WTC11 (cell line): ENCODE measurements at regions not wholly inside any gene's neighbourhood (a gene's known extent, or its start where the extent isn't known, plus 50 kb on each side); places are given as distances from the start of the nearest gene placed in this dataset.

Experiments used
- ATAC-seq: fragments of 200-7000 bp; cut with Tn5 transposase; 2 replicates; pipeline ENCODE4 v1.10.0; 2021; ENCODE audit warnings: mild to moderate bottlenecking, moderate library complexity
- CTCF ChIA-PET: fragments of 300-600 bp; sonication (Branson Sonifier 250); formaldehyde crosslinking; loops from one replicate; lab custom pipeline; 2021; ENCODE audit warnings: antibody characterized with exemption; lab: Charles Lee
- POLR2A ChIA-PET: fragments of 350-600 bp; sonication (Branson Sonifier 250); formaldehyde crosslinking; loops from one replicate; lab custom pipeline; 2021; ENCODE audit warnings: antibody characterized with exemption; lab: Charles Lee
- DNase-seq: peaks from one replicate; pipeline ENCODE4 v3.0.0; 2021; ENCODE audit warnings: low spot score
- H3K27ac Mint-ChIP-seq: 2 replicates; pipeline ENCODE4 v1.8.0; 2021; ENCODE audit warnings: mixed read lengths
- H3K27me3 Mint-ChIP-seq: 2 replicates; pipeline ENCODE4 v1.8.0; 2021; ENCODE audit warnings: low read depth, mild to moderate bottlenecking, moderate library complexity, mixed read lengths
- H3K36me3 Mint-ChIP-seq: 2 replicates; pipeline ENCODE4 v1.8.0; 2021; ENCODE audit warnings: mixed read lengths
- H3K4me1 Mint-ChIP-seq: 2 replicates; pipeline ENCODE4 v1.8.0; 2022; ENCODE audit warnings: mixed read lengths
- H3K4me3 Mint-ChIP-seq: 2 replicates; pipeline ENCODE4 v1.8.0; 2021; ENCODE audit warnings: mild to moderate bottlenecking, moderate library complexity, mixed read lengths
- H3K9me3 Mint-ChIP-seq: 2 replicates; pipeline ENCODE4 v1.8.0; 2021; ENCODE audit warnings: mixed read lengths
- AR ChIP-seq: fragments of 250-450 bp; sonication (Bioruptor Pico); IDR thresholded peaks from 2 replicates; pipeline ENCODE4 v1.9.0; 2021; ENCODE audit warnings: mild to moderate bottlenecking
- CBFB ChIP-seq: sonication (generic); formaldehyde crosslinking; IDR thresholded peaks from 2 replicates; pipeline ENCODE4 v1.8.1; 2022; ENCODE audit warnings: mild to moderate bottlenecking, low read depth, missing genetic modification reagents
- EMX1 ChIP-seq: fragments of 250-450 bp; sonication (Bioruptor Pico); IDR thresholded peaks from 2 replicates; pipeline ENCODE4 v1.8.0; 2021; ENCODE audit warnings: mild to moderate bottlenecking
- ESRRA ChIP-seq: sonication (generic); formaldehyde crosslinking; IDR thresholded peaks from 2 replicates; pipeline ENCODE4 v1.8.1; 2022; ENCODE audit warnings: mild to moderate bottlenecking, missing genetic modification reagents, borderline replicate concordance
- FOXP4 ChIP-seq: sonication (generic); formaldehyde crosslinking; IDR thresholded peaks from 2 replicates; pipeline ENCODE4 v1.8.0; 2022; ENCODE audit warnings: mild to moderate bottlenecking, missing genetic modification reagents
- HMGA2 ChIP-seq: fragments of 250-450 bp; sonication (Bioruptor Pico); IDR thresholded peaks from 2 replicates; pipeline ENCODE4 v1.4.0; 2021; ENCODE audit warnings: mild to moderate bottlenecking, moderate library complexity
- MYBL2 ChIP-seq: sonication (generic); formaldehyde crosslinking; IDR thresholded peaks from 2 replicates; pipeline ENCODE4 v1.8.1; 2023; ENCODE audit warnings: mild to moderate bottlenecking, moderate library complexity, missing genetic modification reagents
- NR3C1 ChIP-seq: sonication (generic); formaldehyde crosslinking; conservative IDR thresholded peaks from 2 replicates; pipeline ENCODE4 v1.8.1; 2023; ENCODE audit warnings: low read depth, mild to moderate bottlenecking, missing genetic modification reagents
- RORB ChIP-seq: fragments of 250-450 bp; sonication (Bioruptor Pico); IDR thresholded peaks from 2 replicates; pipeline ENCODE4 v1.9.0; 2021; ENCODE audit warnings: mild to moderate bottlenecking
- SMAD3 ChIP-seq: sonication (generic); formaldehyde crosslinking; IDR thresholded peaks from 2 replicates; pipeline ENCODE4 v1.8.0; 2022; ENCODE audit warnings: missing genetic modification reagents, mild to moderate bottlenecking, borderline replicate concordance
- SP1 ChIP-seq: sonication (generic); formaldehyde crosslinking; conservative IDR thresholded peaks from 2 replicates; pipeline ENCODE4 v1.8.1; 2022; ENCODE audit warnings: missing genetic modification reagents
- TEAD4 ChIP-seq: sonication (generic); formaldehyde crosslinking; IDR thresholded peaks from 2 replicates; pipeline ENCODE4 v1.8.0; 2022; ENCODE audit warnings: mild to moderate bottlenecking, missing genetic modification reagents
- TP53 ChIP-seq: sonication (generic); formaldehyde crosslinking; IDR thresholded peaks from 2 replicates; pipeline ENCODE4 v1.8.1; 2023; ENCODE audit warnings: mild to moderate bottlenecking, missing genetic modification reagents
- ZNF219 ChIP-seq: sonication (generic); formaldehyde crosslinking; IDR thresholded peaks from 2 replicates; pipeline ENCODE4 v1.8.0; 2023; ENCODE audit warnings: missing genetic modification reagents, mild to moderate bottlenecking, borderline replicate concordance
- ZNF423 ChIP-seq: fragments of 250-450 bp; sonication (Bioruptor Pico); IDR thresholded peaks from 2 replicates; pipeline ENCODE4 v2.1.2; 2022; ENCODE audit warnings: mild to moderate bottlenecking, moderate library complexity
- ZNF512 ChIP-seq: sonication (generic); formaldehyde crosslinking; IDR thresholded peaks from 2 replicates; pipeline ENCODE4 v1.8.1; 2022; ENCODE audit warnings: missing genetic modification reagents, borderline replicate concordance
- ZNF671 ChIP-seq: fragments of 250-450 bp; sonication (Bioruptor Pico); IDR thresholded peaks from 2 replicates; pipeline ENCODE4 v1.8.0; 2021; ENCODE audit warnings: mild to moderate bottlenecking
- TF ChIP-seq, protein P1 (sequence below): sonication (generic); formaldehyde crosslinking; IDR thresholded peaks from 2 replicates; pipeline ENCODE4 v1.8.1; 2022; ENCODE audit warnings: low read depth, mild to moderate bottlenecking, moderate library complexity, missing genetic modification reagents, borderline replicate concordance
- TF ChIP-seq, protein P2 (sequence below): sonication (generic); formaldehyde crosslinking; IDR thresholded peaks from 2 replicates; pipeline ENCODE4 v1.8.1; 2023; ENCODE audit warnings: mild to moderate bottlenecking, missing genetic modification reagents
- TF ChIP-seq, protein P3 (sequence below): sonication (generic); formaldehyde crosslinking; conservative IDR thresholded peaks from 2 replicates; pipeline ENCODE4 v1.8.1; 2023; ENCODE audit warnings: mild to moderate bottlenecking, low read depth, missing genetic modification reagents, moderate library complexity
- TF ChIP-seq, protein P4 (sequence below): sonication (generic); formaldehyde crosslinking; IDR thresholded peaks from 2 replicates; pipeline ENCODE4 v1.8.0; 2023; ENCODE audit warnings: mild to moderate bottlenecking, missing genetic modification reagents
- TF ChIP-seq, protein P5 (sequence below): fragments of 250-450 bp; sonication (Bioruptor Pico); IDR thresholded peaks from 2 replicates; pipeline ENCODE4 v1.9.0; 2021; ENCODE audit warnings: mild to moderate bottlenecking

DNA sequence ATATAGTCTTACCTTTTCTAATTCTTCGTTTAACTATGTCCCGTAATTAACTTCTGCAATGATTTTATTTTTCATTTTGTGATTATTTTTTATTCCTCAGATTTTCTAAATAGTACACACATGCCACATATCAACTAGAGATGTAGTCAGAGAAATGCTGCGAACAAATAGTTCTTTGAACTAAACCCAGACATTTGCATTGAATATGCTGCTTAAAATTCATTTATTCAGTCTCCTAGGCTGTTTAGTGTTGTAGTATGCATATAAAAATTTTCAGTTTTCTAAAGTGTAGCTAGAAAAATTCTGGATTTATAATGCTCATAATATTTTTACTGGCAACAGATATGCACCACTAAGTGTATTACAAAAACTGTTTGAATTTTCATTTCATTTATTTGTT lies 68.9 kb upstream of the SLC38A11 start:
- H3K4me3 Mint-ChIP-seq: no peak overlapping the region
- H3K27ac Mint-ChIP-seq: no peak overlapping the region
- TF ChIP-seq, protein P1, sequence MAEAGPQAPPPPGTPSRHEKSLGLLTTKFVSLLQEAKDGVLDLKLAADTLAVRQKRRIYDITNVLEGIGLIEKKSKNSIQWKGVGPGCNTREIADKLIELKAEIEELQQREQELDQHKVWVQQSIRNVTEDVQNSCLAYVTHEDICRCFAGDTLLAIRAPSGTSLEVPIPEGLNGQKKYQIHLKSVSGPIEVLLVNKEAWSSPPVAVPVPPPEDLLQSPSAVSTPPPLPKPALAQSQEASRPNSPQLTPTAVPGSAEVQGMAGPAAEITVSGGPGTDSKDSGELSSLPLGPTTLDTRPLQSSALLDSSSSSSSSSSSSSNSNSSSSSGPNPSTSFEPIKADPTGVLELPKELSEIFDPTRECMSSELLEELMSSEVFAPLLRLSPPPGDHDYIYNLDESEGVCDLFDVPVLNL: no peak
- TF ChIP-seq SP1 (CRISPR knock-in tag): no peak
- TF ChIP-seq ESRRA (CRISPR knock-in tag): no peak
- TF ChIP-seq ZNF671 (CRISPR knock-in tag): no peak
- no peak for TF ChIP-seq EMX1 (CRISPR knock-in tag)
- TF ChIP-seq, protein P2, sequence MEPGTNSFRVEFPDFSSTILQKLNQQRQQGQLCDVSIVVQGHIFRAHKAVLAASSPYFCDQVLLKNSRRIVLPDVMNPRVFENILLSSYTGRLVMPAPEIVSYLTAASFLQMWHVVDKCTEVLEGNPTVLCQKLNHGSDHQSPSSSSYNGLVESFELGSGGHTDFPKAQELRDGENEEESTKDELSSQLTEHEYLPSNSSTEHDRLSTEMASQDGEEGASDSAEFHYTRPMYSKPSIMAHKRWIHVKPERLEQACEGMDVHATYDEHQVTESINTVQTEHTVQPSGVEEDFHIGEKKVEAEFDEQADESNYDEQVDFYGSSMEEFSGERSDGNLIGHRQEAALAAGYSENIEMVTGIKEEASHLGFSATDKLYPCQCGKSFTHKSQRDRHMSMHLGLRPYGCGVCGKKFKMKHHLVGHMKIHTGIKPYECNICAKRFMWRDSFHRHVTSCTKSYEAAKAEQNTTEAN: no peak
- TF ChIP-seq TEAD4: no peak
- no peak for TF ChIP-seq NR3C1 (CRISPR knock-in tag)
- no peak for TF ChIP-seq CBFB (CRISPR knock-in tag)
- peaks cover 3% of the 10 kb centered on the region; the same call in 1 of the 2 replicates for H3K36me3 Mint-ChIP-seq
- POLR2A ChIA-PET: no interaction called here
- CTCF ChIA-PET: no interaction called here
- no peaks in the 10 kb centered on the region for H3K4me1 Mint-ChIP-seq
- H3K27me3 Mint-ChIP-seq: no peaks in the 10 kb centered on the region
- DNase-seq (no peak), ATAC-seq (no peak)
- peaks cover 11% of the 10 kb centered on the region for H3K9me3 Mint-ChIP-seq

DNA sequence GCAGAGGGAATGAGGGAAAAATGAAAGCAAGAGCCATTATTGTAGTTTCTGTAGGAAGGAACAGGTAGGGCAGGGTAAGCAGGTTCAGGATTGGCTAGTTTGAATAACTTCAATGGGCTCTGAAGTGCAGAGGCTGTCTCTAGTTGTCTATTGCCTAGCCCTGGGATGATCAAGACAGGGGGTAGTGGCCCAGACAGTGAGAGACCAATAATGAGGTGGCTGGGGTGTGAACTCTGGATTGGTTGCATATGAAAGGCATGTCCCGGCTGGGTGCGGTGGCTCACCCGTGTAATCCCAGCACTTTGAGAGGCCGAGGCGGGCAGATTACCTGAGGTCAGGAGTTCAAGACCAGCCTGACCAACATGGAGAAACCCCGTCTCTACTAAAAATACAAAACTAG lies 67.5 kb upstream of the SLC38A11 start:
- CTCF ChIA-PET: no interaction called here
- ATAC-seq: peak; percentile 53
- Mint-ChIP-seq H3K27ac (no peak overlapping the region), H3K4me3 (no peak overlapping the region), H3K36me3 (peaks cover 3% of the 10 kb centered on the region; the same call in 1 of the 2 replicates), H3K4me1 (no peaks in the 10 kb centered on the region; the same call in 1 of the 2 replicates), H3K9me3 (peaks cover 11% of the 10 kb centered on the region), H3K27me3 (no peaks in the 10 kb centered on the region)
- POLR2A ChIA-PET: no interaction called here
- no peak for DNase-seq
- no peak for TF ChIP-seq MYBL2
- no peak for TF ChIP-seq RORB (CRISPR knock-in tag)
- TF ChIP-seq FOXP4: no peak
- TF ChIP-seq, protein P3, sequence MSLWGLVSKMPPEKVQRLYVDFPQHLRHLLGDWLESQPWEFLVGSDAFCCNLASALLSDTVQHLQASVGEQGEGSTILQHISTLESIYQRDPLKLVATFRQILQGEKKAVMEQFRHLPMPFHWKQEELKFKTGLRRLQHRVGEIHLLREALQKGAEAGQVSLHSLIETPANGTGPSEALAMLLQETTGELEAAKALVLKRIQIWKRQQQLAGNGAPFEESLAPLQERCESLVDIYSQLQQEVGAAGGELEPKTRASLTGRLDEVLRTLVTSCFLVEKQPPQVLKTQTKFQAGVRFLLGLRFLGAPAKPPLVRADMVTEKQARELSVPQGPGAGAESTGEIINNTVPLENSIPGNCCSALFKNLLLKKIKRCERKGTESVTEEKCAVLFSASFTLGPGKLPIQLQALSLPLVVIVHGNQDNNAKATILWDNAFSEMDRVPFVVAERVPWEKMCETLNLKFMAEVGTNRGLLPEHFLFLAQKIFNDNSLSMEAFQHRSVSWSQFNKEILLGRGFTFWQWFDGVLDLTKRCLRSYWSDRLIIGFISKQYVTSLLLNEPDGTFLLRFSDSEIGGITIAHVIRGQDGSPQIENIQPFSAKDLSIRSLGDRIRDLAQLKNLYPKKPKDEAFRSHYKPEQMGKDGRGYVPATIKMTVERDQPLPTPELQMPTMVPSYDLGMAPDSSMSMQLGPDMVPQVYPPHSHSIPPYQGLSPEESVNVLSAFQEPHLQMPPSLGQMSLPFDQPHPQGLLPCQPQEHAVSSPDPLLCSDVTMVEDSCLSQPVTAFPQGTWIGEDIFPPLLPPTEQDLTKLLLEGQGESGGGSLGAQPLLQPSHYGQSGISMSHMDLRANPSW (CRISPR knock-in tag): no peak
- no peak for TF ChIP-seq SMAD3 (CRISPR knock-in tag)
- TF ChIP-seq, protein P4, sequence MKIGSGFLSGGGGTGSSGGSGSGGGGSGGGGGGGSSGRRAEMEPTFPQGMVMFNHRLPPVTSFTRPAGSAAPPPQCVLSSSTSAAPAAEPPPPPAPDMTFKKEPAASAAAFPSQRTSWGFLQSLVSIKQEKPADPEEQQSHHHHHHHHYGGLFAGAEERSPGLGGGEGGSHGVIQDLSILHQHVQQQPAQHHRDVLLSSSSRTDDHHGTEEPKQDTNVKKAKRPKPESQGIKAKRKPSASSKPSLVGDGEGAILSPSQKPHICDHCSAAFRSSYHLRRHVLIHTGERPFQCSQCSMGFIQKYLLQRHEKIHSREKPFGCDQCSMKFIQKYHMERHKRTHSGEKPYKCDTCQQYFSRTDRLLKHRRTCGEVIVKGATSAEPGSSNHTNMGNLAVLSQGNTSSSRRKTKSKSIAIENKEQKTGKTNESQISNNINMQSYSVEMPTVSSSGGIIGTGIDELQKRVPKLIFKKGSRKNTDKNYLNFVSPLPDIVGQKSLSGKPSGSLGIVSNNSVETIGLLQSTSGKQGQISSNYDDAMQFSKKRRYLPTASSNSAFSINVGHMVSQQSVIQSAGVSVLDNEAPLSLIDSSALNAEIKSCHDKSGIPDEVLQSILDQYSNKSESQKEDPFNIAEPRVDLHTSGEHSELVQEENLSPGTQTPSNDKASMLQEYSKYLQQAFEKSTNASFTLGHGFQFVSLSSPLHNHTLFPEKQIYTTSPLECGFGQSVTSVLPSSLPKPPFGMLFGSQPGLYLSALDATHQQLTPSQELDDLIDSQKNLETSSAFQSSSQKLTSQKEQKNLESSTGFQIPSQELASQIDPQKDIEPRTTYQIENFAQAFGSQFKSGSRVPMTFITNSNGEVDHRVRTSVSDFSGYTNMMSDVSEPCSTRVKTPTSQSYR (CRISPR knock-in tag): no peak
- TF ChIP-seq, protein P5, sequence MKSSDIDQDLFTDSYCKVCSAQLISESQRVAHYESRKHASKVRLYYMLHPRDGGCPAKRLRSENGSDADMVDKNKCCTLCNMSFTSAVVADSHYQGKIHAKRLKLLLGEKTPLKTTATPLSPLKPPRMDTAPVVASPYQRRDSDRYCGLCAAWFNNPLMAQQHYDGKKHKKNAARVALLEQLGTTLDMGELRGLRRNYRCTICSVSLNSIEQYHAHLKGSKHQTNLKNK: no peak
- no peak for TF ChIP-seq NR3C1 (CRISPR knock-in tag)
- no peak for TF ChIP-seq AR (CRISPR knock-in tag)
- no peak for TF ChIP-seq ZNF219 (CRISPR knock-in tag)
- TF ChIP-seq HMGA2 (CRISPR knock-in tag): no peak
- no peak for TF ChIP-seq ZNF423 (CRISPR knock-in tag)
- no peak for TF ChIP-seq ZNF512
- no peak for TF ChIP-seq TP53 (CRISPR knock-in tag)
